G401 (cell line): ENCODE measurements at regions not wholly inside any gene's neighbourhood (a gene's known extent, or its start where the extent isn't known, plus 50 kb on each side); places are given as distances from the start of the nearest gene placed in this dataset.
A peak's percentile ranks its signal among the peaks of the same experiment; 100 is the strongest.
"Not testable (repeated sequence)": the region's sequence is repeated elsewhere in the genome, so short reads cannot be mapped to it uniquely, and the experiment has no call there.

Experiments
- DNase-seq: peaks from one replicate; pipeline ENCODE4 v3.0.0-alpha.2; 2015; ENCODE audit warnings: low spot score
- in situ Hi-C: cut with HindIII; loops from 2 replicates; pipeline ENCODE4 v1.10.0; 2016; ENCODE audit warnings: low sequenced_read_pairs, mixed read lengths

DNA sequence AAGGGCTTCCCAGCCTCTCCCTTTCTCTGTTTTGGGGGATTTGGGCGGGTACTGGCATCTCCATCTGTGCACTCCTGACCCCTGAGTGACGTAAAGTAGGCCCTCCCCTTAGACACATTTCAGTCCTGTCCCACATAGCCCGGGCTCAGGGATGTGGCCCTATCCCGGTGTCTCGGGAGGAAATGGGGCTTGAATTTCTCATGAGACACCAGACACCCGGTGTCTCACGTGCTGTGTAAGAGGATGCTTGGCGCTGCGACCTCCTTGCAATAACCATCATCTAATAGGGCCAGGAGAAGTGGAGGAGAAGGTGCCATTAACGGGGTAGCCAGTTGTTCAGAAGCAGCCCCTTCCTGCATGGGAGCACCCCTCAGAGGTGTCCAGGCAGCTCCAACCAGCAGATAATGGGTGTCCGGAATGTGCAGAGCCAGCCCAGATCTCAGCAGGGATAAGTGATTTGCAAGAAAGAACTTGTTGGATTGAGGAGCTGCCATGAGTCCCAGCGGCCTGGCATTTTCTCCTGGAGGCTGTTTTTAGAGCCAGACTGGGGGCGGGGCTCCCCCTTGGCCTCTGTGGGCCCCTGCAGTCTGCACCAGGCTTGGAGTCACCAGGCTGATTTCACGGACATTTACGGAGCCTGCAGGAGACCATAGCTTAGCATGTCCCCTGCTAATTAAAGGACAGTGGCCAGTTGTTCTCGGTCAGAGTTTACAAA lies 372.0 kb downstream of the PREX1 start:
- in situ Hi-C loops = no loop called here
- peak; percentile 14 for DNase-seq

DNA sequence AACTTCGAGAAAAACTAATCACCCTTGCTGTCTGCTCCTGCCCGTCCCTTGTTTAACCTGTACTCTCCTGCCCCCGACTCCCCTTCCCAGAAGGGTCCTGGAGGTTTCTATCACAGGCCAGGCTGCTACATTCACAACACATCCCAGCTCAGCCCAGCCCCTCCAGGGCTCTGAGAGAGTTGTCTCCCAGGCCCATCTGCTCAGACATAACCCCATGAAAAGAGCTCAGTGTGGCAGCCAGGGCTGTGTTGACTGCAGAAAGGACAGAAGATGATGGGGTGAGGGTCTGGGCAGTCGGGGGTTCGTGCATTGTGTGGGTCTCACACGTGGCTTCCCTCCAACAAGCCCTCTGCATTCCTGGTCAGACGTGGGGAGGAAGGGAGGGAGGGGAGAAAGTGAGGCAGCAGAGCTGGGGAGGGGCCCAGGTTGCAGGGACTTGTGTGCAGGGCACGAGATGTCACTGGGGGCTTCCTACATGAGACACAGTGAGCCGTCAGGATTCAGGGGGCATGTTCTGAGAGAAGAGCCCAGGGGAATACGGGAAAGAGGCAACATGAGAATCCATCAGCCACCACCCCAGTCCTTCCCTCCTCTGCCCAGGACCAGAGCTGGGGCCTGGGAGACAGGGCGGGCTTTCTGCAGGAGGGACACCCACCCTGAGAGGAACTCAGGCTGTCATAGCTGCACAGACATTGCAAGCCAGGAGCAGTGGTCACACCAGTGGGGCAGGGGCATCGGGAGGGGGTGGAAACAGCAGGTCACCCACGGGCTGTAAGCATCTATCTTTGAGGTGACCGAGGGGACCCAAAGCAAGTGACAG lies 372.9 kb downstream of the PREX1 start:
- DNase-seq = no peak
- in situ Hi-C loops = no loop called here

DNA sequence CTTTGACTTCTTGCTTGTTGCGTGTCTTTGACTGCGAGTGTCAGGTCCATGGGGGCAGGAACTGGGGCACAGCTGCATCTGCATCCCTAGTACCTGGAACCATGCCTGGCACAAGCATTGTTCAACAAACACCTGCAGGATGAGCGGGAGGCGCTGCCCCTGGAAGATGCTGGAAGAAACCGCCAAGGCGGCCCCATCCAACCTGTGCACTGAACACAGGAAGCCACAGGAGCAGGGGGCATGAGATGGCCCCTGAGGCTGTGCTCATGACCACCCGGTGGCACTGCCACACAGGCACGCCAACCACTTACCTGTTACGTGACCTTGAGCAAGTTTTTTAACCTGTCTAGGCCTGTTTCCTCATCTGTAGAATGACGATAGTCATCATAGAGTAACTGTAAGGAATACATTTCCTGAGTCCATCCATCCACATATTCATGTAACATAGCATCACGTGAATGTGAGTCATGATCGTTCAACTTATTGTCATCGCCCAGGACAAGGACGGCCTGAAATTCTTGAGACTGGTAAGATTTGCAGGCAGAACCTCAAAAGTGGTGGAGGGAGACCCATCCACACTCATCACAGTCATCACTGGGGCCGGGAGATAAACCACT lies 374.2 kb downstream of the PREX1 start:
- no peak for DNase-seq
- in situ Hi-C loops = no loop called here

DNA sequence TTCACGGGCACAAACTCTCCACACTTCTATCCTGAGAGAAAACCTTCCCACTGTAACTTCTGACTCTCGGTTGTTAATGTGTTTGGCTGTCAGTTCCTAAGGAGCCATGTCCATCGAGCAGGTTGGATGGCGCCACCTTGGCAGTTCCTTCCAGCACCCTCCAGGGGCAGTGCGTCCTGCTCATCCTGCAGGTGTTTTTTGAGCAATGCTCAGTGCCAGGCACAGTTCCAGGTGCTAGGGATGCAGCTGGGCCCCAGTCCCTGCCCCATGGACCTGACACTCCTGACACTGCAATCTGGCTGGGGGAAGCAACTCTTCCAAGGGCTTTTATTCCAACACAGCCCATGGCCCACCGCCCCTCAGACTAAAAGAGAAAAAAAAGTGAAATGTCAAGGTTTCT lies 376.4 kb downstream of the PREX1 start:
- DNase-seq = no peak
- in situ Hi-C loops = no loop called here

DNA sequence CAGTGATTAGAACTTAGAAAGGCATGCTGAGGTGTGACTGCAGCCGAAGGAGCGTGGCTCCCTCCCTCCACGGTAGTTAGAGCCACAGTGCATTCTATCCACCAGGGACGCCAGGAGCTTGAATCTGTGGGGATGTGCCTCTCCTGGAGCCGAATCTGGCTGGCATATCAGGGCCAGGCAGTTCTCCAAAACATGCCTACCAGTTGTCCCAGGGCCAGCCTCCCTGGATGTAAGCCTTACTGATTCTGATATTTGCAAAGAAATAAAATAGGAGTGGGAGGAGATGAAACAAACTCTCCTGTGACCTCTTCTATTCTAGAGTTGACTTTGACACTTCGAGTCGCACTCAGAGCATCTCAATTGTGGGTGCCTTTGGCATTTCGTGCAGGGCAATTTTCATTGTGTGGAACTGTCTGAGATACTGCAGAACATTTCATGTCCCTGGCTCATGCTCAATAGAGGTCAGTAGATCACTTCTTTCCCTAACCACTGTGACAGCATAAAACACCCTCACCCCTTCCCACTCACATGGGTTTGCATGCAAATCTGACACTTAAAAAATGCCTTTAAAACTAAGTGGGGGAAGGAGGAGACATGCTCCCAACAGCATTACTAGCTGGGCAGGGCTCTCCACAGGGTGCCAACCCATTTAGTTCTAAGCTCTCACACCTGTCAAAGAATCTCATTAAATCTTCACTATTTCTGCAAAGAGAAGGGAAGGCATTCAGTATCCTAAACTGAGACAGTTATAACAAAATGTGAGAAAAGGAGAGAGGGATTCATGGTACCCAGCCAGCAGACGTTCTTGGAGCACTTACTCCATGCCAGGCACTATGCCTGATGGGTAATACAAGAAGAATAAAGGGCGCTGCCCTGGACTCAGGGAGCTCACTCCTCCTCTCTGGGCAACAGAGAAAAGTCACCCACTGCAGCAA lies 378.9 kb downstream of the PREX1 start:
- in situ Hi-C loops = no loop called here
- DNase-seq = no peak

DNA sequence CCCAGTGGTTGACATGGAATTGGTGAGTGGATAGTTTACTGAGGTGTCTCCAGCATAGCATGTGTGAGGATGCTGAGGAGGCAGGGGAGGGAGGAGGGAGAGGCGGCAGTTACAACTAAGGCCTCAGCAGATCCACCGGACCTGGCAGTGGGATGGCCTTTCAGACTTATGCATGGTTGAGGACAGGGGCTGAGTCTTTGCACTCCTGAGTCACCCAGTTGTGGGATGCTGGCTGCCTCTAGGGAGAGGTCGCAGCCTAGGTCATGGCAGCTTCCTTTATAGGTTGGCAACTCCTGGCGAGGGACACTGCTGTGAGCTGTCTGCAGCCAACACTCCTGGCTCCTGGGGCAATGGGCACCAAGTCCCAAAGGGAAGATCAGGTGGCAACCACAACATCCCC lies 380.3 kb downstream of the PREX1 start:
- in situ Hi-C loops = no loop called here
- no peak for DNase-seq

DNA sequence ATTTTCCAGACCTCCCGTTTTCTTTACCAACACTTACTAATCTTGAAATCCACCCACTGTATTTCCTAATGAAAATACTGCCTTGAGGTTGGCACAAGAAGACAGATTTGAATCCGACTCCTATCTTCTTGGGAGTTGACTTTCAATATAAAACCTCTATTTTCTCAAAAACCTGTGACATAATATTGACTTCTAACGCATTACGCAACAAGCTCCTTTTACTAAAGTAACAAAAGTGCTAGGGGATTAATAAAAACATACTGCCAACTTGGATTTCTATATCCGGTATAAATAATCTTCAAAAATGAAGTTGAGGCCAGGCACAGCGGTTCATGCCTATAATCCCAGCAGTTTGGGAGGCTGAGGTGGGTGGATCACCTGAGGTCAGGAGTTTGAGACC lies 382.0 kb downstream of the PREX1 start:
- no peak for DNase-seq
- in situ Hi-C loops = no loop called here

DNA sequence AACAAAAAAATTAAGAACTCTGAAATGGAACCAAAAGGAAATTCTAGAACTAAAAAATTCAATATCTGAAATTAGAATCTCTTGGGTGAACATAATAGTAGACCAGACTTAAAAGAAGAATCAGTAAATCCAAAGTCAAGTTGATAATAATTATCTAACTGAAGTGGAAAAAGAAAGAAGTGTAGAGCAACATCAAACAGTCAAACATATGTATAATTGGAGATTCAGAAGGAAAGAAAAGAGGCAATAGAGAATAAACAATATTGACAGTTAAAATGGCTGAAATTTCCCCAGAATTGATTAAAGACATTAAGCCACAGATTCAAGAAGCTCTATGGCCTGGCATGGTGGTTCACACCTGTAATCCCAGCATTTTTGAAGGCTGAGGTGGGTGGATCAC lies 383.6 kb downstream of the PREX1 start:
- DNase-seq = no peak
- in situ Hi-C loops = no loop called here

DNA sequence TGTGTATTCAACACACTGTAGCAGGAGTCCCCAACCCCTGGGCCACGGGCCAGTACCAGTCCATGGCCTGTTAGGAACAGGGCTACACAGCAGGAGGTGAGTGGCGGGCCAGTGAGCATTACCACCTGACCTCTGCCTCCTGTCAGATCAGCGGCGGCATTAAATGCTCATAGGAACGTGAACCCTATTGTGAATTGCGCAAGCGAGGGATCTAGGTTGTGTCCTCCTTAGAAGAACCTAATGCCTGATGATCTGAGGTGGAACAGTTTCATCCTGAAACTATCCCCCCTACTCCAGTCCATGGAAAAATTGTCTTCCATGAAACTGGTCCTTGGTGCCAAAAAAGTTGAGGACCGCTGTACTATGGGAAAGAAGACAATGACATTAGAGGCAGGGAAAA lies 386.9 kb downstream of the PREX1 start:
- no peak for DNase-seq
- in situ Hi-C loops = no loop called here

DNA sequence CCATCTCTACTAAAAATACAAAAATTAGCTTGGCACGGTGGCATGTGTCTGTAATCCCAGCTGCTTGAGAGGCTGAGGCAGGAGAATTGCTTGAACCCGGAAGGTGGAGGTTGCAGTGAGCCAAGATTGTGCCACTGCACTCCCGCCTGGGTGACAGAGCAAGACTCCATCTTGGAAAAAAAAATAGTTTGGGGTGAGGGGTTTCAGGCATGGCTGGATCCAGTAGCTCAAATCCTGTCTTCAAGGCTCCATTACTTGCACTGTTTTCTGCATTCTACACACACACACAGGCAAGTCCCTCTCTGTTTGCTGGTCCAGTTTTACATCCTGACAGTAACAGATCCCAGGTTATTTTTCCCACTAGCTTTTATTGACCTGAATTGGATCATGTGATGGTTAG lies 387.5 kb downstream of the PREX1 start:
- in situ Hi-C loops = not testable (repeated sequence)

DNA sequence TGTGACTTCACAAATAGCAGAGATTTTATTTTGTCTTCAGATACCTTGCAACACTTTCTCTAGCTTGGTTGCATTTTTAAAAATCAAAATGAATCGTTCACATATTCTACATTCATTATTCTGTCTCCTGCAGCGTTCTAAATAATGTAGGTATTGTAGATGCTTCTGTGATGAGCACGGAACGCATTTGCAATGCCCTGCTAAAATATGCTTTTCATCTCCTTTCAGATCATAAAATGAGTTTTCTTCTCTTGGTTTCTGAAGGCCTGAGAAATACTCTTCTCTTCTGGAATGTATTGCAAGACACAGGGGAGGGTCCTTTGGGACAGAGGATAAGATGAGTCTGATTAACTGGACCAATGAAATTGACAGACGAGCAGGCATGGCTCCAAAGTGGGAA lies 390.7 kb downstream of the PREX1 start:
- DNase-seq = no peak
- in situ Hi-C loops = no loop called here

More for the DNA sequence above, 387.5 kb downstream of the PREX1 start:
- DNase-seq = not testable (repeated sequence)

DNA sequence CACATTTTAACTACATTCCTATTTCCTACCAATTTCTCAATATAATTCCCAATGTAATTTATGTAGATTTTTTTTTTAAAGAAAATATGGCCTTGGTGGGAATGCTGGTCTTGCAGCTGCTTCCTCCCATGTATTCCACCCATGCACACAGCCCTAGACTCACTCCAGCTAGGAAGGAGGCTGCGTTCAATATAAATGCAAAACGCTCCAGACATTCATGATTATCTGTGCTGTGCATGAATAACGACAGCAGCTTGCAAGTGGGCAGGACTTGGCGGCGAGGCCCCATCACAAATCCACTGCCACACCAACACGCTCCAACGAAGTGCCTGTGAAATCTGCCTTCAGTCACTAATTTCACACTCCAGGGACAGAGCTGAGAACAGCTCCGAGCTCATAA lies 391.2 kb downstream of the PREX1 start:
- DNase-seq, in situ Hi-C loops: not testable (repeated sequence)

DNA sequence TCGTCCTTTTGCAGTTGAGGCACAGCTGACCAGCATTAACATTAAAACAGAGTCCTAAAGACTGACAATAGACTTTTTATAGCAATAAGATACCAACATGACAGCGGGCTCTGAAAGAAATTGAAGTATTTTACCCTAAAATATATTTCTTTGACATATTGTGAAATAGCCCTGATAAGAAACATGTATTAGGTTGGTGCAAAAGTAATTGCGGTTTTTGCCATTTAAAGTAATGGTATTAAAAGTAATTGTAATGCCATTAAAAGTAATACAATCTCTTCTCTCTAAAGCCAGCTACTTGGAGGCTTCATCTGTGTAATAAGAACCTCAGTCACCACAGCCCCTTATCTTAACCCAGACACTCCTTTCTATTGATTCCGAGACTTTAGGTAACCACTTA lies 394.6 kb downstream of the PREX1 start:
- no peak for DNase-seq
- in situ Hi-C loops = no loop called here

DNA sequence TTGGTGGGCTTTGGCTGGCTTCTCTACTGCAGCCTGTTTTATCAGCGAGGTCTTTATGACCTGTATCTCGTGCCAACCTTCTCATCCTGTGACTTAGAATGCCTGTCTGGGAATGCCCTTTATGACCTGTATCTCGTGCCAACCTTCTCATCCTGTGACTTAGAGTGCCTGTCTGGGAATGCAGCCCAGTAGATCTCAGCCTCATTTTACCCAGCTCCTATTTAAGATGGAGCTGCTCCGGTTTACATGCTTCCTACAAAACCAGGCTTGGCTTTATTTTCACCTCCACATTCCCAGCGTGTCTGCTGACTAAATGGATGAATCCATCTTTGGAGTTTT lies 395.3 kb downstream of the PREX1 start:
- DNase-seq = no peak
- in situ Hi-C loops = no loop called here

DNA sequence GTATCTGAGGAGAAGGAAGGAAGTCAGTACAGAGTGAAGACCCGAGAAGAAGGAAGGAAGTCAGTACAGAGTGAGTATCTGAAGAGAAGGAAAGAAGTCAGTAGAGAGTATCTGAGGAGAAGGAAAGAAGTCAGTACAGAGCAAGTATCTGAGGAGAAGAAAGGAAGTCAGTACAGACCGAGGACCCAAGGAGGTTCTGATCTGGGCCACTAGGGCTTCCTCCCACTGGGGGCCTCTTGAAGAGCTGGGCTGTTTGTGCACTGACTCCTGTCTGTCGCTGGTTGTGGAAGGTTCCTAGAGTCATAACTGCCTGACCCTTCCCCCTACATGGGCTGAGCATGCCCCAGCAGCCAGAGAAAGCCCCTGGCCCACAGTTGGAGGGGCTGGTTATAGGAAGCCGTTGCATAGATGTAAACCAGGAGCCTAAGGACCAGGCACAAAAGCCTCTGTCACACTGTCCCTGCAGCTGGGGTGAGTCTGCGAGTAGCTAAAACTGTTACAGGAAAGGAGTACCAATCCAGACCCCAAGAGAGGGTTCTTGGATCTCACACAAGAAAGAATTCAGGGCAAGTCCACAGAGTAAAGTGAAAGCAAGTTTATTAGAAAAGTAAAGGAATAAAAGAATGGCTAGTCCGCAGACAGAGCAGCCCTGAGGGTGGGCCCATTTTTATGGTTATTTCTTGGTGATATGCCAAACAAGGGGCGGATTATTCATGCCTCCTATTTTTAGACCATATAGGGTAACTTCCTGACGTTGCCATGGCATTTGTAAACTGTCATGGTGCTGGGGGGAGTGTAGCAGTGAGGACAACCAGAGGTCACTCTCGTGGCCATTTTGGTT lies 395.9 kb downstream of the PREX1 start:
- in situ Hi-C loops = no loop called here
- no peak for DNase-seq

DNA sequence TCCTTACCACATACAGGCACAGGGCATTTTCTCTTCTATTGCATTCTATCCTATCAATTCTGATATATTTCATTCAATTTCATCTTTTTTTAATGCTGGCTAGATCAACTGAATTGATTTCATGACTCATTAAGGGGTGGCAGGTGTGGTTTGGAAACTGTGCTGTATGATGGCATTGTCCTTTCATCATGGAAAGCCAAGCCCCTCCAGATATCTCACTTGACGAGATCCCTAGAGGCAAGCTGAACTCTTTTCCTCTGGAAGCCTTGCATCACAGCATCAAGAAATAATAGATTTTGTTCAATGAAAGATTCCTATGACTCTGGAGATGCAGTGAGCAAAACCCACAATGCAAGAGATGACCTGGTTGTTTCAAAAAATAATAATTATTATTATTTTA lies 401.2 kb downstream of the PREX1 start:
- in situ Hi-C loops = no loop called here
- DNase-seq = no peak

DNA sequence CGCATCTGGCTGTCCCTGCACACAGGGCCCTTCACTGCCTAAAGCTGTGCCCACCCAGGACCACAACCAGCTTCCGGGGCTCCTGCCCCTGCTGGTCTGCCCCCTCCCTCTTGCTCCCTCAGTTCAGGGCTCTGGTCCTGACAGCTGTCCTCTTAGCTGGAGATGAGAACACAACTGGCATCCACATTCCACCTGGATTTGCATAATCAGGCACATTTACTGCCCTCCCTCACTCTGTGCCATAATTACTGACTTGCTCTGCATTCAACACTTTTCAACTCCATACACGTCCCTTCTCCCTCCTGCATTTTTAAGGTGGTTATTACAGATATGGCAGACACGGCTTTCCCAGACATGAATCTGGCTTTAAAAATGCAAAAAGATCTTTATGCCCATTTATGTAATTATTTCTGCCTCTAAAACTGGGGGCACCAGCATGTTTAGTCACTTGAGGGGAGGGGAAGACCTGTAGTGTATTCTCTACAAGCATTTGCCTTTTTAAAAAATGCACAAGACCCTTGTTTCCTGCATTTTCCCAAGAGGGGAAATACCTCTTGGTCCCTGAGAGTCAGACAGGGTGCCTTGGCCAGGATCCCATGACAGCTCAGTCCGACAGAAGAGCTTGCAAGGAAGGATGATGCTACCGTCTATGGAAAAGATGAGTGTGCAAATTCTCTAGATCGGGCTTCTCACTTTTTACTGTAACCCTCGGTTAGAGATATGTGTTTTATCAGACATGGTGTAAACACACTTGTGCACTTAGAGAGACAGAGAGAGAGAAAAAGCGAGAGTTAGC lies 401.8 kb downstream of the PREX1 start:
- no peak for DNase-seq
- in situ Hi-C loops = no loop called here

DNA sequence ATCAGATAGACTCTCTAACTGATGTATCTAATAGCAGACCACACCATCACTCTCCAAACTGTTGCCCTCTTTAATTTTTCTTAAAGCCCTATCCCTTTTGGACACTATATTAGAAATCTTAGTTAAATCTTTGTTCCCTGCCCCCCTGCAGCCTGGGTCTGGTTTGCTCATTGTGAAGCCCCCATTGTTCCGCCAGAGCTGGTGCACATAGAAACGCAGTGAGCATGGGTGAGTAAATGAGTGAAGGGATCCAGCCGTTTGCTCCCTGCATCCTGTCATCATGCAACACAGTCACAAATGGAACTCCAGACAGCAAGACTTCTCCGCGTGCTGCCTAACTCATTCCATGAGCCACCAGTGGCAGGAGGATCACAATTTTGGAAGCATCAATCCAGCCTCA lies 402.5 kb downstream of the PREX1 start:
- in situ Hi-C loops = no loop called here
- no peak for DNase-seq
